HG03196 (cell line): ENCODE measurements at regions not wholly inside any gene's neighbourhood (a gene's known extent, or its start where the extent isn't known, plus 50 kb on each side); places are given as distances from the start of the nearest gene placed in this dataset.
"Not testable (repeated sequence)": the region's sequence is repeated elsewhere in the genome, so short reads cannot be mapped to it uniquely, and the experiment has no call there.

Experiments
- ATAC-seq: cut with Tn5 transposase; IDR thresholded peaks from one replicate; pipeline ENCODE4 v1.9.1; 2021; ENCODE audit not compliant: unreplicated experiment

GRCh38 chr13:109941951-109942350 lies 155.6 kb upstream of the IRS2 start:
- ATAC-seq = no peak

DNA sequence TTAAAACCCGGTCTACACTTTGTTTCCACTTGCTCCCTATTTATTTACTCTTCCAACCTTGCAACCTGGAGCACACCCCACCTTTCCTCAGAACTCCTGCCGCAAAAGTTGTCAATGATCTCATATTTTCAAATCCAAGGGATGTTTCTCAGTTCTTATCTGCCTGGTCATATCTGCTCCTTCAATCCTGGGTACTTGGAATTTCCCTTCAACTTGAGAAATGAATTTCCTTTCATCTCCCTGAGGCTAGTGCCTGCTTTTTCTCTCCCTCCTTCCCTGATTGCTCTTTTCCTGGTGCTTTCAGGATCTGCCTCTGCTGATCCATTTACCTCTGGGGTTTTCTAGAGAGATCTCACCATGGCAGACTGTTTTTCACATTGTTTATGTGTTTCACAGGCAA lies 154.8 kb upstream of the IRS2 start:
- no peak for ATAC-seq

DNA sequence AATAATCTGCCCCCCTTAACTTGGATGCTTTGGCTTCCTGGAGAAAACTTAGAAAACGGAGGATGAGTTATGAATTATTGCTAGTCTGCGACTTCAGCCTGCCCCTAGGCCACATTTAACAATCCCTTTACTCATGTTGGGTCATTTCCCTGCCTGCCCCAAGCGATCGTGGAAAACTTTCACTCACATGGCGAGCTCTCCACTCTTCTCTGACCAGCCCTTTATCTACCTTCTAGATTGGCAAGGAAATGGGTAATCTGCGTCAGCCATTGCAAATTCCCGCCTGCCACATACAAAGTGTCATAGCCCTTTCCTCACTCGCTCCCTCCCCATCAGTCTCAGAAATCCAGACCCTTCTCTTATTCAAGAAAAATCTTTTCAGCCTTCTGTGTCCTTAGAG lies 154.3 kb upstream of the IRS2 start:
- no peak for ATAC-seq

DNA sequence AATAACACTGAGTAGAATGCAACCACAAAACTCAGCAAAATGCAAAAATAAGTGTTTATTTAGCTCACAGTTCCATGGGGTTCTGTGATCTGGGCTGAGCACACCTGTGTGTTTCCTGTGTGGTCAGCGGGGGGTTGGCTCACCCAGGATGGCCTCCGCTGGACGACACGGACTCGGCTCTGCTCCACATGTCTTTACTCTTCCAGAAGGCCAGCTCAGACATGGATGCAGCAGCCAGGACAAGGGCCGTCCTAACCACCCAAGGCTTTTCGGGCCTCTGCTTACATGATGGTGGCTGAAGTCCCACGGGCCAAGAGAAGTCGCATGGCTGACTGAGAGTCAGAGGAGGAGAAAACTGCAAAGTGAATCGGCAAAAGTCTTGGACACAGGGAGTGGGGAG lies 153.5 kb upstream of the IRS2 start:
- no peak for ATAC-seq

DNA sequence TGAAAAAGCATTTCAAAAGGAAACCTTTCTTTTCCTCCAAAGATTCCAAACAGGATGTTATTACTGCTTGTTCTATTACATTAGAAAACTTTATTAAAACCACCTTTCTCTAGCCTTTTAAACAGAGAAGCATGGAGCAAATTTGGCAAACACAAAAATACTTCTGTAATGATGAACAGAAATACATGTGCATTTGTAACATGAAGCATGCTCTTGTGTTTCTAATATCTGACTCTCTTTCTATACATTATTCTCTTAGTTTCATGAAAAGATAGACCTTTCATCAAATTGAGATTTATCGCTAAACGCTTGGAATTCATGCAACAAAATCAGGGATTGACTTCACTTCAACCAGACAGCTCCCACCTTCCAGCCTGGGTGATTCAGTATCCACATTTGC lies 152.8 kb upstream of the IRS2 start:
- ATAC-seq = no peak

DNA sequence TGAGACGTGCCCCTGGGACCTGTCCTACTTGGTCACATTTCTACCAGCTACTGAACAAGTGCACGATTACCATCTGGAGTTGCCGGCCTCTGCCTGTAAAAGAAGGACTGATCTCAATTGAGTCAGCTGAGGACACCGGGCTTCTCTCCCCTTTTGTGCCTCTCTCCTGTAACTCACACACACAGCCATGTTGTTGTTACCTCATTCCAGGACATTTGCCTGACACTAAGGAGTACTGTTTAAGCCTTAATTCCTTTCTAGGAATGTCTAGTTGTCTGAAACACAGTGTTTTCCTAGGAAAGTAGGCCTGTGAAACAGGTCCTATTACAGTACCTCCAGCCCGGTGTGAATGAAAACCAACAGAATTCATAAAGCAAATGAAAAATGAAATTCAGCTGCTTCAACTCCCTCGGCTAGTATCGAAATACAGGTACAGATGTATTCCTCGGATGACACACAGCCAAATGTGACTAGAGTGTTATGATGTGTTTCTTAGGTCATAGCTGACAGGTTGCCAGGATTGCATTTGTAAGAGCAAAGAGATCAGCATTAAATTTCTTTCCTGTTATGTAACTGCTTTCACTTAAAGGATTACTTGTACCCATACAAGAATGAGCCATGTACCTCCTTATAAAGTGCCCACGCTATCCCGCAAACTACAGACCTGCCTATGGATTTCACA lies 152.0 kb upstream of the IRS2 start:
- no peak for ATAC-seq

DNA sequence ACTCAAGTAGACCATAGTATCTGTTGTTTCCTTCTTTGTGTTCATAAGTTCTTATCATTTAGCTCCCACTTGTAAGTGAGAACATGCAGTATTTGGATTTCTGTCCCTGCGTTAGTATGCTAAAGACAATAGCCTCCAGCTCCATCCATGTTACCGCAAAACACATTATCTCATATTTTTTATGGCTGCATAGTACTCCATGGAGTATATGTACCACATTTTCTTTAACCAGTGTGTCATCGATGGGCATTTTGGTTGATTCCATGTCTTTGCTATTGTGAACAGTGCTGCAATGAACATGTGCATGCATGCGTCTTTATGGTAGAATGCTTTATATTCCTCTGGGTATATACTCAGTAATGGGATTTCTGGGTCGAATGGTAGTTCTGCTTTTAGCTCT lies 148.1 kb upstream of the IRS2 start:
- ATAC-seq = not testable (repeated sequence)

DNA sequence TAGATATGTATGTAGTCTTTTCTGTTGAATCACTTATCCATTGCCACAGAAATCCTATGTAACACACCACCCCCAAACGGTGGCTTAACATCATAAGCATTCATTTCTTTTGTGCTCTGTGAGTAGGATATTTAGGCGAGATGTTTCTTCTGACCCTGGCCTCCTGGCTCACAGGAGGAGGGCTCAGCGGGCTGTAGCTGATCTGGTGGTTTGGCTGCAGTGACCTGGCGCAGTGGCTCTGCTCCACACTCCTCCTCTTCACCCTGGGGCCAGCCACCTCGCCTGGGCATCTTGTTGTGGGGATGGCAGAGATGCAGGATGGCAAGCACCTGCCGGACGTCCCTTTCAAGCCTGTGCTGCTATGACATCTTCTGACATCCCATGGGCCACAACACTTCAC lies 147.1 kb upstream of the IRS2 start:
- ATAC-seq = no peak

GRCh38 chr13:109924376-109924775 lies 138.0 kb upstream of the IRS2 start:
- no peak for ATAC-seq

DNA sequence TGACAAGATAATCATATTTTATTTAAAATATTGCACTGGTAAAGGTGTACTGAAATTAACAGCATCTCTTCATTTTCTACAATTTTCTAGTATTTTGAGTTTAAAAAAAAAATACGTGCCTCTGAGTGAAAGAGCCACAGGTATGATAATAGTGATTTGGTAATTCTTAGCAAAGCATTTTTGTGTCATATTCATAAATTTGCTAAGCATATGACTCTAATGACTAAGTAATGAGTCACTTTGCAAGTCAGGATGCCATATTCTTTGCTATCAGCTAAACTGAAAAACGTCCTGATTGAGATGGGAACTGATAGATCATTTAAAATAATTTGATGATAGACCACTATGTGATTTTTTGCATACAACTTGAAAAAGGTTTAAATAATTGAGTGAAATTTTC lies 136.1 kb upstream of the IRS2 start:
- no peak for ATAC-seq

DNA sequence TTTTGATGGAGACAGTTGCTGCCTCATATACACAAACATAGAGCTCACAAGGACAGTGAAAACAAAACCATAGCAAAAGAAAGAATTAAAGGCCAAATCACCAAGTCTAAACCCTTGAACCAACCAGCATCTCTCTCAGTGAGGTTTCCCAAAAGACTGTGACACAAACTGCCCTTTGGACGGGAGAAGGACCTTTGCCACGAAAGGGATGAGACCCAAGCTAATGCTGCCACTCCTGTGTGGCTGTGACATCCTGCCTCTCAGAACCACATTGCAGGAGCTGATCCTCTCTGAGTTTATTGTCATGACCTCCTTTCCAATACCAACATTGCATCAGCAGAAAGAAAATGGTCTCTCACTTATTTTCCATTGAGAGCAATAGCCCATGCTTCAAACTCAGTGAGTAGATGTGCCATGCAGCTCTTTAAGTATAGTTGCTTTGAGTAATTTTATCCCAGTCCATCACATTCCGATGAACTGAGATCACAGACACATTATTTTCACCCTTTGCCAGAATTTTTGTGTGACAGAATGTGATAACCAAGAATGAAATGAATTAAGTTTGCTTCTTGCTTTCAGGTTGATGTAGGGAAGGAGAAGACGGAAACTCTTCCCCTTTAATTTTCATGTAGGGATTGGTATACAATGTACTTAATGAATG lies 133.5 kb upstream of the IRS2 start:
- ATAC-seq = no peak

- ATAC-seq = no peak
These were observed 131.9 kb upstream of the IRS2 start for GRCh38 chr13:109918179-109918711.

DNA sequence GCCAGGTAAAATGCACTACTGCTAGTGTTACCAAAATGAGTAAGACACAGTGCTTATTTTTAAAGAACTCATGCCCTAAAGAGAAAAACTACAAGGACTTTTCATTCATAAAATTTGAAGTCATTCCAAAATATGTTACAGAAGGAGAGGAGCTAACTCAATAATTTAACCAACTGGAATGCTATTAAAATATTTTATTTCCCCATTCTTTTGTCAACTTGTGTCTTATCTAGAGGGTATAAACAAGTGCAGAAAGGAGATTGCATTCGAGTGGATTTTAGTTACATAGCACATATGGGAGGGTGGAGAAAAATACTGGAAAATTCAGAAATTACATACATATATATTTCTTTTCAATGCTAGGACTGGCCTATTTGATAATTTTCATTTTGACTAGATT lies 131.0 kb upstream of the IRS2 start:
- no peak for ATAC-seq

- ATAC-seq = no peak
These were observed 127.6 kb upstream of the IRS2 start for GRCh38 chr13:109913936-109914510.

DNA sequence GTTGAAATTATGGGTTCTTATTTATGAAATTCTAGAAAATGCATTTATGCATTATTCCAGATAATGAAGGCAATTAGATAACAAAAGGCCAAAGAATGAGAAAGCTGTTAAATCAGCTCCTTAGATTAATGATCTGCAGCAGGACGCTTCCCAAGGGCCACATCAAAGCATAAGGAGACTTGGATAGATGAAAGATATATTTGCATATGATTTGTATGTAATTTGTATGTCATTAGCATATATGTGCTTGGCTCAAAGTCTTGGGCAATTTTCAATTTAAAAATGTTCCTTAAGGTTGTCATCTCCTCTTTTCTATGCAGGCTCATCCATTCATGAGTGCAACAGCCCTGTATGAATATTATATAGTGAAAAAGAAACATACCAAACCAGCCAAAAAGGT lies 126.8 kb upstream of the IRS2 start:
- no peak for ATAC-seq

DNA sequence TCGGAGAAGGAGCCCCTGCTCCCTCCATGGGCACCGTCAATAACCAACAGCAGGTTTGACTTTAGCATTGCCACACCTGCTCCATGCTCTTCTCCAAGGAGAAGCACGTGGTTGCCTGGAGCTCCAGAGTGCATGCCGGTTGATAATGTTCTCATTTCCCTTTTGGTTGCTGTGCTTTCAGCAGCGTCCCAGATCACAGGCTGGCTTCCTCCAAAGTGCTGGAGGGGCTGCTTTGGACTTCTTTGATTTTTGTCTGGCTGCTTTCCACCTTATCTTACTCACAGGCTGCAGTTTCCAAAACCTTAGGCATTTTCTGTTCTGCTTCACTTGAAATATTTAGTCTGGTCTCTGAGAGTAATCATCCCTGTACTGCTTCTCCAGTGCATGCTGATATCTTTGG lies 123.8 kb upstream of the IRS2 start:
- ATAC-seq = no peak

GRCh38 chr13:109906976-109907375 lies 120.6 kb upstream of the IRS2 start:
- ATAC-seq = no peak

GRCh38 chr13:109904218-109904617 lies 117.8 kb upstream of the IRS2 start:
- no peak for ATAC-seq

DNA sequence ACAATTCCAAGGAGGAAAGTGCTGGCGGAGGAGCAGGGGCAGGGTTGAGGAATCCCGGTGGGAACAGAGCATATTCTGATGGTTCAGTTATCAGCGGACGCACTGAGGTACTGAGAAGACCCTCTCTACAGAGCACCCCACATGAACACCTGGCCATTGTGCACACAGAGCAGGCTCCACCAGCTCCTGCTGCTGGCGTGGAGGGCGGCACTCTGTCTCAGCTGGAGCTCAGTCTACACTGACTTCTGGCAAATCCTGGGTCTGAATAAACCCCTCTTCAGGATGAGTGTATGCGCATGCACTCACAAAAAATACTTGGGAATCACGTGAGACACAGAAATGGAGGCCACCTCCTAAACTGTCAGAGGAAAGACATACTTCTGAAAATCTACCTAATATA lies 114.4 kb upstream of the IRS2 start:
- ATAC-seq = no peak

DNA sequence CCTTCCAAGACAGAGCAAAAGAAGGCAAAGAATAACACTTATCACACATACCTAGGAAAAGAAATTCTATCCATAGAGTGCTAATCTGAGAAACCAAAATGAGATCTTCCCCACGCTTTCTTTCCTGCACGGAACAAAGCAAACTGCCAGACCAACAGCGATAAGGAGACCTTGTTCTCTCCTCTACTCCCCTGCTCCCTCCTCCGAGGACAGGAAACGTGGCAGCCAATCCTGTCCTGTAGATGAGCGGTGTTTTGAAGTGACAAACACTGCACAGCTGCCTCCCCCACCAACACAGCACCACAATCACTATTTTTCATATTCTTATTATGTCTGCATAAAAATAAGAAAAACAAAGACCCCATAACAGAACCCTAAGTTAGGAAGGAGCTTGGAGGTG lies 113.9 kb upstream of the IRS2 start:
- no peak for ATAC-seq

DNA sequence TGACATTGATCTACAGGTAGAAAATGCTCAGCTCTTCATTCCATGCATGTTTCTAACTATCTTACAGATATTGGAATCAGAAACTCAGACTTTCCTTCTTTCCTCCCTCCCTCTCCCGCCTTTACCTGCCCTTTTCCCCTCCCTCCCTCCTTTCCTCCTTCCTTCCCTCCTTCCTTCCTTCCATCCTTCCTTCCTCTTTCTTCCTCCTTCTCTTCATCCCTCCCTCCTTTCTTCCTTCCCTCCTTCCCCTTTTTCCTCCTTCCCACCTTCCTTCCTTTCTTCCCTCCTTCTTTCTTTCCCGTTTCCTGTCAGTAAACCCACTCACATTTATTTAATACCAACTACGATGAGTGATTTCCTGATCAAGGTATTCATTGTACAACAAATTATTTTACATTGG lies 113.4 kb upstream of the IRS2 start:
- no peak for ATAC-seq

DNA sequence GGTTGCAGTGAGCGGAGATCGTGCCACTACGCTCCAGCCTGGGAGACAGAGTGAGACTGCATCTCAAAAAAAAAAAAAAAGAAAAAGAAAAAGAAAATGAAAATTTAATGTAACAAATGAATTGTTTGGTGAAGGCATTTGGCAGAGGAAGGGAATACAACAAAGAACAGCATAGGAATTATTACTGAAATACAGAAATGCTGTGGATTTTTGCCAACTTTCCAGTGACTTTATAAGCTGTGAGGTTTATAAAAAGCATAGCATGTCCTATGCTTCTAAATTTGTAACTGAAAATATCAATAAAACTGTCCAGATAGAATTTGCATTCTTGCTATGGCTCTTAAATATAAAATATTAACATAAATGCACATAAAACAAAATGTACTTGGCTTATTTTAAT lies 112.9 kb upstream of the IRS2 start:
- ATAC-seq = no peak
